AG04449 (cell line): ENCODE measurements at regions not wholly inside any gene's neighbourhood (a gene's known extent, or its start where the extent isn't known, plus 50 kb on each side); places are given as distances from the start of the nearest gene placed in this dataset.
A peak's percentile ranks its signal among the peaks of the same experiment; 100 is the strongest.

Experiments
- CTCF ChIA-PET: fragments of 350-600 bp; formaldehyde crosslinking; extraction: SDS; loops from one replicate; lab custom pipeline; 2021; ENCODE audit warnings: antibody characterized with exemption; lab: Yijun Ruan, JAX
- POLR2A ChIA-PET: fragments of 400-600, 350-600 bp; formaldehyde crosslinking; extraction: SDS; loops from one replicate; lab custom pipeline; 2020; ENCODE audit warnings: antibody characterized with exemption, inconsistent platforms; lab: Yijun Ruan, JAX
- DNase-seq: peaks from one replicate; pipeline ENCODE4 v3.0.0-alpha.2; 2010; ENCODE audit warnings: low read depth, low spot score
- H3K4me3 ChIP-seq: 2 replicates; pipeline ENCODE4 v1.5.1; 2011; ENCODE audit warnings: low read depth, mild to moderate bottlenecking, control low read depth, low read length
- CTCF ChIP-seq: IDR thresholded peaks from one replicate; pipeline ENCODE4 v1.5.1; 2011; ENCODE audit warnings: mild to moderate bottlenecking, moderate library complexity, low read length, control low read depth, inconsistent platforms; ENCODE audit not compliant: insufficient read depth; ENCODE audit errors: missing control alignments

- no peak for DNase-seq
- TF ChIP-seq CTCF, result no peak
- CTCF ChIA-PET, result no interaction called here
- H3K4me3 ChIP-seq, result no peak overlapping the region
- POLR2A ChIA-PET, result no interaction called here
Observed at GRCh38 chr12:76186131-76186906, 101.8 kb upstream of the NAP1L1 start.

DNA sequence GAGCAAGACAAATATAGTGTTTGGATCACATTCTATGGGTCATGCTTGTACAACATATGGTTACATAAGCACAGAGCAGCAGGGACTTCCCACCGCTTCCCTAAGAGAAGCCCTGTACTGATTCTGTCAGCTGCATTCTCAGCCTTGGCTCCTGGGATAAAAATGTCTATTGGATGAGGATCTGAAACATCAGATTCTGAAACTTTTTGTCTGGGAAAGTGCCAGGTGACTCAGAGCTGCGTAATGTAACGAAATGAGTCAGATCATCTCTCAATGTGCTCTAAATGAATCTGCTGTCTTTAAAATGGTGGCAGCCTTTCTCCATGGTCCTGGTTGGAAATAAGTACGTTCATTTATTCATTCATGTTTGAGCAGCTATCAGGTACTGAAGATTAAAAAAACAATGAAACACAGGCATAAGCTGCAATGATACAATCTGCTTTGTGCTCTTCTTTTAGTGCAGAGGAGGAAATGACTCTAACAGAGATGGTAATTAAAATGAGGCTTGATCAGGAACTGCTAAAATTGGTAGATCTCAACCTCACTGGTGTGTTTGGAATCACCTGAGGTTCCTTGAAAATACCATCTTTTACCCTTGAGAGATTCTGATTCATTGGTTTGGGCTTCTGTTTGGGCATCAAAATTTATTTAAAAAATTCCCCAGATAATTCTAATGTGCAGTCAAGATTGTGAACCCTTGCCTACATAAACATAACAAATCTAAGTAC is 99.1 kb upstream of the NAP1L1 start:
- peak; percentile 96 for DNase-seq
- ChIA-PET CTCF (interaction anchor here (2.3 kb wide), 1 partner anchor 25 kb away, joined by 8 read pairs; no protein-coding TSS in a partner anchor), POLR2A (no interaction called here)
- H3K4me3 ChIP-seq, result no peak overlapping the region
- TF ChIP-seq CTCF, result no peak

- POLR2A ChIA-PET, result no interaction called here
- DNase-seq, result no peak
- CTCF ChIA-PET, result no interaction called here
Observed at GRCh38 chr12:76180401-76181277, 96.2 kb upstream of the NAP1L1 start.

DNA sequence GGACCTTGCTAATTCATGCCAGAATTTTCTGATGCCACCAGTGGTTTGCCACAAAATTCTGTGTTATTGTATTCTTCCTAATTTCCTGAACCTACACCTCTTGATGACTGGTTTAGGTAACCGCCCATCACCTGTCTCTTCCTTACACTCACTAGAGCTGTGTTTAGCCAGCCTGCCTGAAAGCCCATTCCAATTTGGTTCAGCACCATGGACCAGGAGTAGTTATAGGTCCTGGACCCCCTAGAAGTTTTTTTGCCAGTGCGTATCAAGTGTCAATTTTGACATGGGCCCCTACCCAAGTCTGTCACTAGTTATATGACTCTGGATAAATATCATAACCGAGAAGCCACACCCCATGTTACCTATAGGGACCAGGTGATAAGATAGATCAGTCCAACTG is 94.0 kb upstream of the NAP1L1 start:
- no peak for DNase-seq
- POLR2A ChIA-PET, result no interaction called here
- CTCF ChIA-PET, result no interaction called here
- no peak for TF ChIP-seq CTCF
- H3K4me3 ChIP-seq, result no peak overlapping the region

More at GRCh38 chr12:76180401-76181277, 96.2 kb upstream of the NAP1L1 start:
- H3K4me3 ChIP-seq, result no peak overlapping the region
- TF ChIP-seq CTCF, result no peak

DNA sequence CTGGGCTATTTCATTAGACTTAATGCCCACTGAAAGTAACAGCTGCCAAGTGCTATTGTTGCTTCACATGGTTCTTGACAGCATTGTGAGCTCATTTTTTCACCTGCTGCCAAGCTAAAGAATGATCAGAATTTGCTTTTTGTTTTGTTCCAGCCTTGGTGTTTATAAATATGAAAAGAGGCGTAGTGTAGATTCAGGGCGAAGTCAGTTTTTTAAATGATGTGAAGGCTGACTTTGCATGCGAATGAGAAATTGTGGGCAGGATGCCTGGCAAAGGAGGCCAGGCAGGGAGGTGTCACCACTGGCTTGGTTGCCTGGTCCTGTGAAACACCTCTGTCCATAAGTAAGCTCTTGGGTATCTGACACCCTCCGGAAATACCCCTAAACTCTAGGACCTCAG is 93.3 kb upstream of the NAP1L1 start:
- ChIA-PET POLR2A (no interaction called here), CTCF (interaction anchor here (1.3 to 3.9 kb wide), 2 partner anchors 18 to 279 kb away, joined by 3 to 14 read pairs; no protein-coding TSS in a partner anchor)
- DNase-seq, result no peak
- TF ChIP-seq CTCF, result no peak
- no peak overlapping the region for H3K4me3 ChIP-seq
